Mucosa of stomach (tissue), 1 donor: ENCODE measurements at regions not wholly inside any gene's neighbourhood (a gene's known extent, or its start where the extent isn't known, plus 50 kb on each side); places are given as distances from the start of the nearest gene placed in this dataset.

Experiments used
- H3K27me3 ChIP-seq: one replicate; pipeline ENCODE4 v1.7.0; 2013; ENCODE audit warnings: mild to moderate bottlenecking, low read length; ENCODE audit not compliant: control insufficient read depth, insufficient read depth
- H3K36me3 ChIP-seq: one replicate; pipeline ENCODE4 v1.7.0; 2013; ENCODE audit warnings: low read length; ENCODE audit not compliant: control insufficient read depth, insufficient read depth
- H3K4me1 ChIP-seq: one replicate; pipeline ENCODE4 v1.7.0; 2013; ENCODE audit warnings: mild to moderate bottlenecking, low read length; ENCODE audit not compliant: control insufficient read depth, insufficient read depth
- H3K4me3 ChIP-seq: one replicate; pipeline ENCODE4 v1.7.0; 2013; ENCODE audit warnings: low read length
- H3K9ac ChIP-seq: one replicate; pipeline ENCODE4 v1.7.0; 2013; ENCODE audit warnings: mild to moderate bottlenecking, low read length, moderate library complexity
- H3K9me3 ChIP-seq: one replicate; pipeline ENCODE4 v1.7.0; 2013; ENCODE audit warnings: mild to moderate bottlenecking, low read length, moderate library complexity; ENCODE audit not compliant: control insufficient read depth
- donor health status: Pancreatic carcinoma.

GRCh38 chr2:180356676-180357075 lies 349.6 kb upstream of the CWC22 start:
- H3K9me3 ChIP-seq, result no peaks in the 10 kb centered on the region
- H3K9ac ChIP-seq, result no peak overlapping the region
- H3K36me3 ChIP-seq, result no peaks in the 10 kb centered on the region
- H3K4me1 ChIP-seq, result peaks cover 6% of the 10 kb centered on the region
- H3K4me3 ChIP-seq, result no peak overlapping the region
- H3K27me3 ChIP-seq, result no peaks in the 10 kb centered on the region

DNA sequence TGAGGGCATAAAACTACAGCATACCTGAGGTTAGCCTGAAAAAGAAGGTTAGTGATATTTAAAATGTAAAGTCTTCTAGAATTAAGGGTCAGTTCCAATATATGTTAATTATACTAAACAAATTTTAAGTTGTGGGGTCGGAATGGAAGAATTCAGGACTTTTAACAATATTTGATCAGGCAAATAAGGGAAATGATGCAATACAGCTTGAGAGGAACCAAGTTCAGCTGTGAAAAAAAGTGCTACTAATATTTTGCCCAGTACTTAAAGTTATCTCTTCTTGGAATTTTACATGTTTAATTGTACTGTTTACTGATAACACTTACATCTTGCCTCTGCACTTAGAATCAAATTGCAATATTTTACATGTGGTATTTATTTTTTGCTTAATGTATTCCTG lies 345.5 kb upstream of the CWC22 start:
- Histone ChIP-seq H3K4me3 (no peak overlapping the region), H3K9me3 (no peaks in the 10 kb centered on the region), H3K4me1 (no peaks in the 10 kb centered on the region), H3K36me3 (no peaks in the 10 kb centered on the region), H3K27me3 (no peaks in the 10 kb centered on the region), H3K9ac (no peak overlapping the region)

DNA sequence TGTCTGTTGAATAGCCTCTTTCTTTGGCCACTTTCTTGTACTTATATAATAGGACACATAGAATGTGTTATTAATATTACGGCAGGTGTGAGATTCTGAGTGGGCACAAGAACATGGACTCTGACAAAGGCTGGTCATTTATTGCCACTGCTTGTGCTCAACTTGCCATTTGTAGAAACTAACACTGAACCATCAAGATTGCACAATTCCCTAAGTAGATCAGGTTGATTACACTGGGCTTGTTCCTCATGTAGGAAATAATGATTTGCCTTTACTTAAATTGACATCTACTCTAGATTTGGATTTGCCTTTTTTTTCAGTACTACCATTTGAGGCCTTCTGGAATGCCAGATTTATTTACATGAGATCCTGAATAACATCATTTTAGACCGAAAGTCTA lies 342.7 kb upstream of the CWC22 start:
- Histone ChIP-seq H3K27me3 (no peaks in the 10 kb centered on the region), H3K9me3 (no peaks in the 10 kb centered on the region), H3K4me1 (no peaks in the 10 kb centered on the region)

GRCh38 chr2:180343528-180344345 lies 336.6 kb upstream of the CWC22 start:
- no peaks in the 10 kb centered on the region for H3K27me3 ChIP-seq
- no peak overlapping the region for H3K4me3 ChIP-seq
- H3K9ac ChIP-seq, result no peak overlapping the region
- no peaks in the 10 kb centered on the region for H3K36me3 ChIP-seq
- H3K9me3 ChIP-seq, result no peaks in the 10 kb centered on the region
- H3K4me1 ChIP-seq, result no peaks in the 10 kb centered on the region

More for the DNA sequence above, 342.7 kb upstream of the CWC22 start:
- H3K9ac ChIP-seq, result no peak overlapping the region
- H3K4me3 ChIP-seq, result no peak overlapping the region
- no peaks in the 10 kb centered on the region for H3K36me3 ChIP-seq

- Histone ChIP-seq H3K36me3 (no peaks in the 10 kb centered on the region), H3K9ac (no peak overlapping the region), H3K27me3 (no peaks in the 10 kb centered on the region), H3K4me1 (no peaks in the 10 kb centered on the region), H3K4me3 (no peak overlapping the region), H3K9me3 (peaks cover 9% of the 10 kb centered on the region)
Measured at GRCh38 chr2:180337136-180337535, 330.0 kb upstream of the CWC22 start.

GRCh38 chr2:180336550-180336949 lies 329.5 kb upstream of the CWC22 start:
- Histone ChIP-seq H3K9me3 (peaks cover 9% of the 10 kb centered on the region), H3K4me1 (no peaks in the 10 kb centered on the region), H3K36me3 (no peaks in the 10 kb centered on the region), H3K27me3 (no peaks in the 10 kb centered on the region), H3K4me3 (no peak overlapping the region), H3K9ac (no peak overlapping the region)

DNA sequence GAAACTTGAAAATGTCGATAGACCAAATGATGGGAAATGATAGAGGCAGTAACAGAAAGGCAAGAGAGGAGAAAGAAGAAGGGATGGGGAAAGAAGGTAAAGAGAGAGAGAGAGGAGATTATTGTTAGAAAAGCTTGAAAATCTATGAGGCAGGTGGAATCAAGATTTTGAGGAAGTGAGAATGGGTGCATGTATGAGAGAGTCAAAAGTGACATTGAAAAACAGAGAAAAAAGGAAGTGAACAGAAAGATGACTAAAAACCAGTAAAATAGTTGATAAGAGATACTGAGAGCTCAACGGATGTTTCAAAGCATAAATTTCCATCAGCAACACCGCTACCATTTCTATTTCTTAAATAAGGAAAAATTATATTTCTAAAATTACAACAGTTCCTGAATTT lies 327.4 kb upstream of the CWC22 start:
- Histone ChIP-seq H3K9me3 (peaks cover 9% of the 10 kb centered on the region), H3K4me1 (no peaks in the 10 kb centered on the region), H3K27me3 (no peaks in the 10 kb centered on the region), H3K36me3 (no peaks in the 10 kb centered on the region), H3K9ac (no peak overlapping the region), H3K4me3 (no peak overlapping the region)

- Histone ChIP-seq H3K9me3 (no peaks in the 10 kb centered on the region), H3K36me3 (no peaks in the 10 kb centered on the region), H3K9ac (no peak overlapping the region), H3K4me1 (no peaks in the 10 kb centered on the region), H3K27me3 (no peaks in the 10 kb centered on the region), H3K4me3 (no peak overlapping the region)
Measured at GRCh38 chr2:180328795-180329422, 321.8 kb upstream of the CWC22 start.

GRCh38 chr2:180327185-180327584 lies 320.1 kb upstream of the CWC22 start:
- H3K27me3 ChIP-seq, result no peaks in the 10 kb centered on the region
- no peaks in the 10 kb centered on the region for H3K4me1 ChIP-seq
- no peak overlapping the region for H3K4me3 ChIP-seq
- no peak overlapping the region for H3K9ac ChIP-seq
- H3K36me3 ChIP-seq, result no peaks in the 10 kb centered on the region
- H3K9me3 ChIP-seq, result no peaks in the 10 kb centered on the region

DNA sequence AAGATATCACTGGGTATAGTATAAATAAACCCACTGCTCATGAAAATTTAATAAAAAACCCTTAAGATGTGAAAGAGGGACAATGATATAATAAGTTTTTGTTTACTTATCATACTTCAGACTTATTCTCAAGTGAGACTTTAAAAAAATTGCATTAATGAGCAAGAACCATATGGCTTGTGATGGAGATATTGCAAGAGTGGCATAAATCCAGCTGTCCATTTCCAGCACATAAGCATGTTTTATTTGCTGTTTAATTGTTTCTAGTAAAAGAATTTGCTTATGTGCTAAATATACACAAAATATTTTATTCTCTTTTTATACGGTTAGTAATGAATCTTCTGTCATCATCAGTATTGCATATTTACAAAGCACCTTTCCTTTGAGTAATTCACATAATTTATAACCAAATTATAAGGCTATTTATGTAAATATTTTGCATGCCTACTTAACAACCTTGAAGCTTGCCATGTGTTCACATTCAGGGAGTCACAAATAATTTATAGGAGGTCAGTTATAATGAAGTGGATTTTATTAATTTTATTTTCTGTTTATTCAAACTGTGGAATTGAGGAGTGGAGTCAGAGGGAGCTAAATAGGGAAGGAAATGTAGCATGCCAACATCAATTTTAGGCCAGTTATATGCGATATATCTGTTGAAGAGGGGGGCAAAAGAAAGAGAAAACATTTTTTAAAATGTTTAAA lies 318.5 kb upstream of the CWC22 start:
- H3K27me3 ChIP-seq, result no peaks in the 10 kb centered on the region
- H3K9ac ChIP-seq, result no peak overlapping the region
- H3K4me1 ChIP-seq, result no peaks in the 10 kb centered on the region
- no peaks in the 10 kb centered on the region for H3K9me3 ChIP-seq
- H3K4me3 ChIP-seq, result no peak overlapping the region
- no peaks in the 10 kb centered on the region for H3K36me3 ChIP-seq

DNA sequence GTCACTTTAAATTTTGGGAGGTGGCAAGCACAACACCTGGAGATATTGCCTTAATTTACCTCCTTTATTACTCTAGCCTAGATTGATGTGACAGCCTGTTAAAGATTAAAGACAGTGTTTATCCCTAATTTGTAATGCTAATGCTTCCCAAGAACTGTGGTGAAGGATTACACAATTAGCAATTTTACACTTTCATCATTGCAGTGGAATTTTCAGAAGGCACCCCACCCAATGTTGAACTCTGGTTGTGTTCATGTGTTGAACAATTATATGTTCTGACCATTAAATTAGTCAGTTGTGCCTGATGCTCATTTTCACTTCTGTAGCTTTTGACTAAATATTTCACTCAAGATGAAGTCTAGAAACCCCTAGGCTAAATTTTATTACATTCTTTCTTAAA lies 317.1 kb upstream of the CWC22 start:
- no peak overlapping the region for H3K4me3 ChIP-seq
- no peaks in the 10 kb centered on the region for H3K36me3 ChIP-seq
- no peaks in the 10 kb centered on the region for H3K27me3 ChIP-seq
- H3K4me1 ChIP-seq, result no peaks in the 10 kb centered on the region
- H3K9me3 ChIP-seq, result no peaks in the 10 kb centered on the region
- no peak overlapping the region for H3K9ac ChIP-seq

GRCh38 chr2:180322781-180323180 lies 315.7 kb upstream of the CWC22 start:
- no peaks in the 10 kb centered on the region for H3K27me3 ChIP-seq
- no peaks in the 10 kb centered on the region for H3K4me1 ChIP-seq
- no peaks in the 10 kb centered on the region for H3K36me3 ChIP-seq
- no peak overlapping the region for H3K9ac ChIP-seq
- H3K9me3 ChIP-seq, result no peaks in the 10 kb centered on the region
- H3K4me3 ChIP-seq, result no peak overlapping the region
